ENCODE measurements at regions not wholly inside any gene's neighbourhood (a gene's known extent, or its start where the extent isn't known, plus 50 kb on each side); places are given as distances from the start of the nearest gene placed in this dataset.

- Mint-ChIP-seq H3K4me3 (no peak overlapping the region), H3K4me1 (peaks cover 4% of the 10 kb centered on the region), H3K27ac (no peak overlapping the region), H3K27me3 (ENCODE audit: insufficient read depth, low read depth, poor library complexity) (no peaks in the 10 kb centered on the region), H3K9me3 (no peaks in the 10 kb centered on the region), H3K36me3 (ENCODE audit: low read depth) (no peaks in the 10 kb centered on the region)
- Histone ChIP-seq H4K20me1 (replicated peaks; ENCODE audit: insufficient read depth) (no peaks in the 10 kb centered on the region), H3F3A (replicated peaks; ENCODE audit: low read depth) (no peaks in the 10 kb centered on the region), H3K27me3 (ENCODE audit: insufficient read depth) (no peaks in the 10 kb centered on the region), H3K27ac (ENCODE audit: low read depth) (no peak overlapping the region), H3K36me3 (ENCODE audit: insufficient read depth) (no peaks in the 10 kb centered on the region), H3K4me2 (no peak overlapping the region), H3K4me1 (ENCODE audit: insufficient read depth) (no peaks in the 10 kb centered on the region), H3K4me3 (no peak overlapping the region), H3K79me2 (replicated peaks; ENCODE audit: insufficient read depth) (no peaks in the 10 kb centered on the region), H3K9me2 (ENCODE audit: insufficient read depth) (no peaks in the 10 kb centered on the region), H2AFZ (no peak overlapping the region)
- no peak for TF ChIP-seq POLR2AphosphoS5 (IDR thresholded peaks at IDR 0.05; ENCODE audit: low read depth)
- no peak for TF ChIP-seq EZH2phosphoT487 (IDR thresholded peaks at IDR 0.05; ENCODE audit: unreplicated experiment)
- no peak for TF ChIP-seq ZNF331 (CRISPR knock-in tag; IDR thresholded peaks at IDR 0.05; ENCODE audit: low read depth)
- no peak for TF ChIP-seq NANOG (IDR thresholded peaks at IDR 0.05; ENCODE audit: borderline replicate concordance)
- TF ChIP-seq REST (IDR thresholded peaks at IDR 0.05; ENCODE audit: unreplicated experiment) = no peak
- TF ChIP-seq EZH2 (IDR thresholded peaks at IDR 0.05; ENCODE audit: low read depth, unreplicated experiment) = no peak
- no peak for TF ChIP-seq ETS1 (IDR thresholded peaks at IDR 0.05)
- TF ChIP-seq STAT1 (IDR thresholded peaks at IDR 0.05; ENCODE audit: unreplicated experiment) = no peak
- TF ChIP-seq JUNB (IDR thresholded peaks at IDR 0.05; ENCODE audit: unreplicated experiment) = no peak
- no peak for TF ChIP-seq ZNF114 (CRISPR knock-in tag; IDR thresholded peaks at IDR 0.05)
- no peak for TF ChIP-seq CREB1 (CRISPR knock-in tag; IDR thresholded peaks at IDR 0.05; ENCODE audit: low read depth)
- no peak for TF ChIP-seq CTCF (conservative IDR thresholded peaks at IDR 0.05; ENCODE audit: low read depth in 2 of 2)
- TF ChIP-seq ZNF462 (CRISPR knock-in tag; IDR thresholded peaks at IDR 0.05) = no peak
- no peak for ATAC-seq
- DNase-seq (ENCODE audit: low spot score) = no peak
Measured at GRCh38 chr3:72044231-72044855, 259.4 kb upstream of the PROK2 start.
